ENCODE measurements at regions not wholly inside any gene's neighbourhood (a gene's known extent, or its start where the extent isn't known, plus 50 kb on each side); places are given as distances from the start of the nearest gene placed in this dataset.
"Not testable (repeated sequence)": the region's sequence is repeated elsewhere in the genome, so short reads cannot be mapped to it uniquely, and the experiment has no call there.

GRCh38 chr12:61563665-61564450, 696.3 kb upstream of the USP15 start:
- Mint-ChIP-seq H3K4me1 (ENCODE audit: low read depth) (no peaks in the 10 kb centered on the region), H3K27ac (no peak overlapping the region), H3K27me3 (ENCODE audit: low read depth) (no peaks in the 10 kb centered on the region), H3K4me3 (no peak overlapping the region), H3K36me3 (ENCODE audit: insufficient read depth in 2 of 2) (no peaks in the 10 kb centered on the region), H3K9me3 (peaks cover 2 to 8% of the 10 kb centered on the region in 2 donors)
- ATAC-seq (replicated peaks in 1 of 2) (no peak), DNase-seq (no peak)

- Mint-ChIP-seq H3K27me3 (ENCODE audit: low read depth) (no peaks in the 10 kb centered on the region), H3K4me1 (ENCODE audit: low read depth) (no peaks in the 10 kb centered on the region), H3K27ac (no peak overlapping the region), H3K36me3 (ENCODE audit: insufficient read depth in 2 of 2) (no peaks in the 10 kb centered on the region), H3K9me3 (peaks cover 2 to 4% of the 10 kb centered on the region in 2 donors), H3K4me3 (no peak overlapping the region)
- no peak for DNase-seq
- no peak for ATAC-seq (replicated peaks in 1 of 2)
Measured at GRCh38 chr12:61564466-61564865, 695.7 kb upstream of the USP15 start.

- Mint-ChIP-seq H3K36me3 (ENCODE audit: insufficient read depth in 2 of 2) (no peaks in the 10 kb centered on the region), H3K9me3 (peaks cover 2% of the 10 kb centered on the region in 2 donors), H3K27me3 (ENCODE audit: low read depth) (no peaks in the 10 kb centered on the region), H3K4me3 (no peak overlapping the region), H3K4me1 (ENCODE audit: low read depth) (no peaks in the 10 kb centered on the region), H3K27ac (no peak overlapping the region)
- no peak for ATAC-seq (replicated peaks in 1 of 2)
- DNase-seq = no peak
Measured at GRCh38 chr12:61566183-61566582, 694.0 kb upstream of the USP15 start.

- DNase-seq (no peak), ATAC-seq (replicated peaks in 1 of 2) (no peak)
- H3K27ac Mint-ChIP-seq = no peak overlapping the region
- no peaks in the 10 kb centered on the region for H3K36me3 Mint-ChIP-seq (ENCODE audit: insufficient read depth in 2 of 2)
- H3K4me1 Mint-ChIP-seq (ENCODE audit: low read depth) = no peaks in the 10 kb centered on the region
- H3K9me3 Mint-ChIP-seq = peaks cover 1% of the 10 kb centered on the region in 2 donors
- no peak overlapping the region for H3K4me3 Mint-ChIP-seq
- H3K27me3 Mint-ChIP-seq (ENCODE audit: low read depth) = no peaks in the 10 kb centered on the region
Measured at GRCh38 chr12:61574339-61574738, 685.9 kb upstream of the USP15 start.

GRCh38 chr12:61584943-61585342, 675.3 kb upstream of the USP15 start:
- Mint-ChIP-seq H3K36me3 (ENCODE audit: insufficient read depth in 2 of 2) (peaks cover 2 to 3% of the 10 kb centered on the region in 2 donors), H3K4me1 (ENCODE audit: low read depth) (no peaks in the 10 kb centered on the region), H3K9me3 (peaks cover 7 to 8% of the 10 kb centered on the region in 2 donors), H3K27ac (no peak overlapping the region), H3K4me3 (no peak overlapping the region), H3K27me3 (ENCODE audit: low read depth) (no peaks in the 10 kb centered on the region)
- no peak for DNase-seq
- no peak for ATAC-seq (replicated peaks in 1 of 2)

- not testable (repeated sequence) for ATAC-seq (replicated peaks in 1 of 2)
Measured at GRCh38 chr12:61590864-61591263, 669.3 kb upstream of the USP15 start.

GRCh38 chr12:61610143-61610542, 650.1 kb upstream of the USP15 start:
- DNase-seq (no peak), ATAC-seq (replicated peaks in 1 of 2) (no peak)
- H3K27me3 Mint-ChIP-seq (ENCODE audit: low read depth) = no peaks in the 10 kb centered on the region
- H3K27ac Mint-ChIP-seq = no peak overlapping the region
- no peak overlapping the region for H3K4me3 Mint-ChIP-seq
- H3K9me3 Mint-ChIP-seq = peaks cover 4 to 6% of the 10 kb centered on the region in 2 donors
- H3K36me3 Mint-ChIP-seq (ENCODE audit: insufficient read depth in 2 of 2) = no peaks in the 10 kb centered on the region
- H3K4me1 Mint-ChIP-seq (ENCODE audit: low read depth) = no peaks in the 10 kb centered on the region

More at GRCh38 chr12:61590864-61591263, 669.3 kb upstream of the USP15 start:
- H3K4me1 Mint-ChIP-seq (ENCODE audit: low read depth); H3K27me3 Mint-ChIP-seq (ENCODE audit: low read depth); H3K4me3 Mint-ChIP-seq; DNase-seq; H3K27ac Mint-ChIP-seq: not testable (repeated sequence)
- Mint-ChIP-seq H3K9me3 (peaks cover 23 to 25% of the 10 kb centered on the region in 2 donors), H3K36me3 (ENCODE audit: insufficient read depth in 2 of 2) (peaks cover 13 to 18% of the 10 kb centered on the region in 2 donors)

- DNase-seq (no peak), ATAC-seq (replicated peaks in 1 of 2) (no peak)
- no peaks in the 10 kb centered on the region for H3K36me3 Mint-ChIP-seq (ENCODE audit: insufficient read depth in 2 of 2)
- H3K27me3 Mint-ChIP-seq (ENCODE audit: low read depth) = no peaks in the 10 kb centered on the region
- no peak overlapping the region for H3K4me3 Mint-ChIP-seq
- no peaks in the 10 kb centered on the region for H3K4me1 Mint-ChIP-seq (ENCODE audit: low read depth)
- no peaks in the 10 kb centered on the region for H3K9me3 Mint-ChIP-seq
- no peak overlapping the region for H3K27ac Mint-ChIP-seq
Measured at GRCh38 chr12:61629702-61630101, 630.5 kb upstream of the USP15 start.

- DNase-seq (no peak), ATAC-seq (replicated peaks in 1 of 2) (no peak)
- Mint-ChIP-seq H3K4me3 (no peak overlapping the region), H3K9me3 (no peaks in the 10 kb centered on the region), H3K27me3 (ENCODE audit: low read depth) (no peaks in the 10 kb centered on the region), H3K36me3 (ENCODE audit: insufficient read depth in 2 of 2) (no peaks in the 10 kb centered on the region), H3K4me1 (ENCODE audit: low read depth) (no peaks in the 10 kb centered on the region), H3K27ac (no peak overlapping the region)
Measured at GRCh38 chr12:61646639-61647038, 613.6 kb upstream of the USP15 start.

GRCh38 chr12:61647566-61647965, 612.6 kb upstream of the USP15 start:
- no peaks in the 10 kb centered on the region for H3K27me3 Mint-ChIP-seq (ENCODE audit: low read depth)
- no peak overlapping the region for H3K27ac Mint-ChIP-seq
- no peaks in the 10 kb centered on the region for H3K36me3 Mint-ChIP-seq (ENCODE audit: insufficient read depth in 2 of 2)
- ATAC-seq (replicated peaks in 1 of 2) (no peak), DNase-seq (no peak)
- H3K4me3 Mint-ChIP-seq = no peak overlapping the region
- H3K9me3 Mint-ChIP-seq = no peaks in the 10 kb centered on the region
- H3K4me1 Mint-ChIP-seq (ENCODE audit: low read depth) = no peaks in the 10 kb centered on the region

- Mint-ChIP-seq H3K36me3 (ENCODE audit: insufficient read depth in 2 of 2) (no peaks in the 10 kb centered on the region), H3K27me3 (ENCODE audit: low read depth) (no peaks in the 10 kb centered on the region), H3K4me1 (ENCODE audit: low read depth) (no peaks in the 10 kb centered on the region), H3K4me3 (no peak overlapping the region), H3K9me3 (no peaks in the 10 kb centered on the region), H3K27ac (no peak overlapping the region)
- ATAC-seq (replicated peaks in 1 of 2) (no peak), DNase-seq (no peak)
Measured at GRCh38 chr12:61652265-61652664, 607.9 kb upstream of the USP15 start.

GRCh38 chr12:61654698-61655097, 605.5 kb upstream of the USP15 start:
- Mint-ChIP-seq H3K36me3 (ENCODE audit: insufficient read depth in 2 of 2) (no peaks in the 10 kb centered on the region), H3K9me3 (no peaks in the 10 kb centered on the region), H3K27ac (no peak overlapping the region), H3K27me3 (ENCODE audit: low read depth) (no peaks in the 10 kb centered on the region), H3K4me1 (ENCODE audit: low read depth) (no peaks in the 10 kb centered on the region), H3K4me3 (no peak overlapping the region)
- ATAC-seq (replicated peaks in 1 of 2) (no peak), DNase-seq (no peak)

GRCh38 chr12:61655241-61655640, 605.0 kb upstream of the USP15 start:
- H3K4me3 Mint-ChIP-seq = no peak overlapping the region
- H3K9me3 Mint-ChIP-seq = peaks cover 0 to 2% of the 10 kb centered on the region in 2 donors
- no peaks in the 10 kb centered on the region for H3K36me3 Mint-ChIP-seq (ENCODE audit: insufficient read depth in 2 of 2)
- DNase-seq = no peak
- no peaks in the 10 kb centered on the region for H3K4me1 Mint-ChIP-seq (ENCODE audit: low read depth)
- ATAC-seq (replicated peaks in 1 of 2) = no peak
- no peak overlapping the region for H3K27ac Mint-ChIP-seq
- no peaks in the 10 kb centered on the region for H3K27me3 Mint-ChIP-seq (ENCODE audit: low read depth)

- Mint-ChIP-seq H3K9me3 (peaks cover 8 to 12% of the 10 kb centered on the region in 2 donors), H3K27me3 (ENCODE audit: low read depth) (no peaks in the 10 kb centered on the region), H3K4me1 (ENCODE audit: low read depth) (no peaks in the 10 kb centered on the region), H3K4me3 (no peak overlapping the region), H3K27ac (no peak overlapping the region), H3K36me3 (ENCODE audit: insufficient read depth in 2 of 2) (peaks cover 0 to 4% of the 10 kb centered on the region in 2 donors)
- DNase-seq (no peak), ATAC-seq (replicated peaks in 1 of 2) (no peak)
Measured at GRCh38 chr12:61667676-61668075, 592.5 kb upstream of the USP15 start.

Measured in activated T-cell treated with anti-CD3 and anti-CD28 coated beads, Interleukin-2, amount 50 U/mL, for 72 hours (primary cell).